H9 (cell line): ENCODE measurements at regions not wholly inside any gene's neighbourhood (a gene's known extent, or its start where the extent isn't known, plus 50 kb on each side); places are given as distances from the start of the nearest gene placed in this dataset.

Source experiments
- DNase-seq: peaks from one replicate; pipeline ENCODE4 v3.0.0-alpha.2; 2017
- H2AFZ ChIP-seq: one replicate; pipeline ENCODE4 v1.6.1; 2013; ENCODE audit warnings: mild to moderate bottlenecking, low read length, control low read depth, moderate library complexity
- H2AK5ac ChIP-seq: 2 replicates; pipeline ENCODE4 v1.6.1; 2013; ENCODE audit warnings: low read length, control low read depth, mixed read lengths; ENCODE audit not compliant: insufficient read length
- H2BK120ac ChIP-seq: one replicate; pipeline ENCODE4 v1.6.1; 2013; ENCODE audit warnings: low read depth, mild to moderate bottlenecking, low read length, control low read depth, inconsistent platforms; ENCODE audit not compliant: poor library complexity, severe bottlenecking
- H2BK12ac ChIP-seq: 2 replicates; pipeline ENCODE4 v1.6.1; 2013; ENCODE audit warnings: low read length, control low read depth, mixed read lengths, low read depth; ENCODE audit not compliant: insufficient read length
- H2BK15ac ChIP-seq: 2 replicates; pipeline ENCODE4 v1.6.1; 2013; ENCODE audit warnings: low read depth, low read length, control low read depth
- H2BK20ac ChIP-seq: one replicate; pipeline ENCODE4 v1.6.1; 2013; ENCODE audit warnings: low read depth, mild to moderate bottlenecking, low read length, control low read depth, inconsistent platforms; ENCODE audit not compliant: poor library complexity, severe bottlenecking
- H2BK5ac ChIP-seq: 2 replicates; pipeline ENCODE4 v1.6.1; 2013; ENCODE audit warnings: low read length, control low read depth, mixed read lengths; ENCODE audit not compliant: insufficient read length
- H3K14ac ChIP-seq: 2 replicates; pipeline ENCODE4 v1.6.1; 2013; ENCODE audit warnings: low read length, control low read depth; ENCODE audit not compliant: insufficient read depth
- H3K18ac ChIP-seq: 2 replicates; pipeline ENCODE4 v1.6.1; 2013; ENCODE audit warnings: low read depth, mild to moderate bottlenecking, mixed read lengths, low read length, control low read depth; ENCODE audit not compliant: insufficient read length
- H3K23ac ChIP-seq: 2 replicates; pipeline ENCODE4 v1.6.1; 2013; ENCODE audit warnings: low read length, control low read depth, mixed read lengths, low read depth; ENCODE audit not compliant: insufficient read length
- H3K23me2 ChIP-seq: 2 replicates; pipeline ENCODE4 v1.6.1; 2013; ENCODE audit warnings: low read depth, mild to moderate bottlenecking, mixed read lengths, low read length, control low read depth; ENCODE audit not compliant: insufficient read length, poor library complexity, severe bottlenecking
- H3K27ac ChIP-seq: 2 replicates; pipeline ENCODE4 v1.5.1; 2013; ENCODE audit warnings: low read length, control low read depth, mixed read lengths, low read depth; ENCODE audit not compliant: insufficient read length
- H3K27me3 ChIP-seq: 2 replicates; pipeline ENCODE4 v1.6.1; 2013; ENCODE audit warnings: low read length, control low read depth, inconsistent platforms; ENCODE audit not compliant: insufficient read depth
- H3K4ac ChIP-seq: 2 replicates; pipeline ENCODE4 v1.6.1; 2013; ENCODE audit warnings: low read depth, mild to moderate bottlenecking, control low read depth, inconsistent platforms, low read length, moderate library complexity
- H3K4me1 ChIP-seq: 2 replicates; pipeline ENCODE4 v1.6.1; 2013; ENCODE audit warnings: low read length, control low read depth, inconsistent platforms; ENCODE audit not compliant: insufficient read depth
- H3K4me2 ChIP-seq: 2 replicates; pipeline ENCODE4 v1.6.1; 2013; ENCODE audit warnings: low read length, control low read depth, mixed read lengths; ENCODE audit not compliant: insufficient read length, insufficient read depth
- H3K56ac ChIP-seq: 2 replicates; pipeline ENCODE4 v1.6.1; 2013; ENCODE audit warnings: low read depth, mild to moderate bottlenecking, mixed read lengths, low read length, control low read depth; ENCODE audit not compliant: insufficient read length
- H3K79me1 ChIP-seq: 2 replicates; pipeline ENCODE4 v1.6.1; 2013; ENCODE audit warnings: low read depth, mild to moderate bottlenecking, moderate library complexity, low read length, control low read depth, inconsistent platforms; ENCODE audit not compliant: insufficient read depth, poor library complexity, severe bottlenecking
- H3K79me2 ChIP-seq: 2 replicates; pipeline ENCODE4 v1.6.1; 2013; ENCODE audit warnings: low read length, control low read depth, inconsistent platforms; ENCODE audit not compliant: insufficient read depth
- H3K9ac ChIP-seq: 2 replicates; pipeline ENCODE4 v1.6.1; 2013; ENCODE audit warnings: low read length, control low read depth, mixed read lengths; ENCODE audit not compliant: insufficient read length; ENCODE audit errors: extremely low read depth
- H3K9me3 ChIP-seq: one replicate; pipeline ENCODE4 v1.6.1; 2013; ENCODE audit warnings: low read depth, low read length, inconsistent platforms; ENCODE audit not compliant: control insufficient read depth
- H3T11ph ChIP-seq: one replicate; pipeline ENCODE4 v1.6.1; 2013; ENCODE audit warnings: mild to moderate bottlenecking, low read length, control low read depth, inconsistent platforms
- H4K20me1 ChIP-seq: one replicate; pipeline ENCODE4 v1.6.1; 2013; ENCODE audit not compliant: control insufficient read depth, insufficient read length, insufficient read depth
- H4K5ac ChIP-seq: 2 replicates; pipeline ENCODE4 v1.6.1; 2013; ENCODE audit warnings: low read depth, mild to moderate bottlenecking, mixed read lengths, low read length, control low read depth; ENCODE audit not compliant: insufficient read length
- H4K8ac ChIP-seq: replicated peaks from 2 replicates; pipeline ENCODE4 v1.6.1; 2013; ENCODE audit warnings: low read length, control low read depth, mixed read lengths, low read depth; ENCODE audit not compliant: insufficient read length
- H4K91ac ChIP-seq: 2 replicates; pipeline ENCODE4 v1.6.1; 2013; ENCODE audit warnings: low read depth, mild to moderate bottlenecking, moderate library complexity, mixed read lengths, low read length, control low read depth; ENCODE audit not compliant: insufficient read length
- H3K27ac Mint-ChIP-seq, 3 experiments: 2 replicates in 2 of 3; 3 replicates in 1 of 3; pipeline ENCODE4 v1.8.0; 2020 to 2021; ENCODE audit warnings: mixed read lengths in 3 of 3, mild to moderate bottlenecking in 1 of 3, moderate library complexity in 1 of 3
- H3K27me3 Mint-ChIP-seq: 2 replicates; pipeline ENCODE4 v1.8.0; 2021; ENCODE audit warnings: low read depth, mild to moderate bottlenecking, moderate library complexity, mixed read lengths
- H3K36me3 Mint-ChIP-seq, 3 experiments: 2 replicates in 2 of 3; 3 replicates in 1 of 3; pipeline ENCODE4 v1.8.0; 2020 to 2021; ENCODE audit warnings: low read depth in 3 of 3, mixed read lengths in 3 of 3; ENCODE audit not compliant: insufficient read depth in 1 of 3
- H3K4me1 Mint-ChIP-seq, 2 experiments: 2 replicates each; pipeline ENCODE4 v1.8.0; 2020; ENCODE audit warnings: mixed read lengths in 2 of 2
- H3K4me3 Mint-ChIP-seq, 2 experiments: 2 replicates in 1 of 2; 3 replicates in 1 of 2; pipeline ENCODE4 v1.8.0; 2020 to 2021; ENCODE audit warnings: mild to moderate bottlenecking in 2 of 2, mixed read lengths in 2 of 2, moderate library complexity in 1 of 2
- H3K9me3 Mint-ChIP-seq, 2 experiments: 2 replicates in 1 of 2; 3 replicates in 1 of 2; pipeline ENCODE4 v1.8.0; 2020; ENCODE audit warnings: mild to moderate bottlenecking in 2 of 2, mixed read lengths in 2 of 2, moderate library complexity in 1 of 2
- CTCF ChIP-seq: fragments of 200-600 bp; sonication (generic); conservative IDR thresholded peaks from 3 replicates; pipeline ENCODE4 v1.8.0; 2021; ENCODE audit warnings: antibody characterized with exemption, mild to moderate bottlenecking
- WGBS: extraction: QIAGEN DNeasy Blood & Tissue Kit; methylation state at CpG from one replicate; pipeline ENCODE4 v1.1.7; 2013; ENCODE audit warnings: missing lambda C conversion rate, low lambda C conversion rate, mixed read lengths; ENCODE audit not compliant: insufficient read length; ENCODE audit errors: extremely low coverage; 5-methylcytosine and 5-hydroxymethylcytosine counted together

GRCh38 chr2:121047383-121047782 is 237.6 kb downstream of the TFCP2L1 start:
- no peaks in the 10 kb centered on the region for H3K27me3 ChIP-seq

More at GRCh38 chr2:121047383-121047782, 237.6 kb downstream of the TFCP2L1 start:
- Mint-ChIP-seq H3K4me1 (peaks cover 0 to 4% of the 10 kb centered on the region in 2 experiments; a peak in 1 of 4 replicates), H3K9me3 (peaks cover 0 to 7% of the 10 kb centered on the region in 2 experiments; a peak in 3 of 5 replicates), H3K4me3 (no peak overlapping the region), H3K27me3 (peaks cover 58% of the 10 kb centered on the region), H3K27ac (no peak overlapping the region), H3K36me3 (no peaks in the 10 kb centered on the region; a peak in 1 of 7 replicates)
- H3K14ac ChIP-seq: no peak overlapping the region
- WGBS: no CpG with 5 or more reads among the region's 4 CpGs
- H2BK20ac ChIP-seq: no peak overlapping the region
- no peak overlapping the region for H3K27ac ChIP-seq
- no peak overlapping the region for H3K4me2 ChIP-seq
- H2BK5ac ChIP-seq: no peak overlapping the region
- H3K79me1 ChIP-seq: no peaks in the 10 kb centered on the region
- no peak overlapping the region for H2BK15ac ChIP-seq
- no peaks in the 10 kb centered on the region for H3K4me1 ChIP-seq
- DNase-seq: no peak
- no peak overlapping the region for H3K4ac ChIP-seq
- H3K56ac ChIP-seq: no peak overlapping the region
- H3K23ac ChIP-seq: no peak overlapping the region
- no peak overlapping the region for H4K5ac ChIP-seq
- no peaks in the 10 kb centered on the region for H3K9me3 ChIP-seq
- no peak overlapping the region for H2BK120ac ChIP-seq
- H4K20me1 ChIP-seq: no peaks in the 10 kb centered on the region
- no peak for TF ChIP-seq CTCF
- no peaks in the 10 kb centered on the region for H3K23me2 ChIP-seq
- H4K91ac ChIP-seq: no peak overlapping the region
- no peak overlapping the region for H4K8ac ChIP-seq
- H3K18ac ChIP-seq: no peak overlapping the region
- H3T11ph ChIP-seq: no peak overlapping the region
- no peak overlapping the region for H3K9ac ChIP-seq
- H2BK12ac ChIP-seq: no peak overlapping the region
- no peak overlapping the region for H2AFZ ChIP-seq
- no peak overlapping the region for H2AK5ac ChIP-seq
- H3K79me2 ChIP-seq: no peaks in the 10 kb centered on the region
